ENCODE measurements at regions not wholly inside any gene's neighbourhood (a gene's known extent, or its start where the extent isn't known, plus 50 kb on each side); places are given as distances from the start of the nearest gene placed in this dataset.

GRCh38 chrX:34874763-34875162 is 67.8 kb upstream of the FAM47B start:
- no peak for DNase-seq (ENCODE audit: low read depth)

GRCh38 chrX:34875204-34875603 is 67.4 kb upstream of the FAM47B start:
- peak; percentile 92 for DNase-seq (ENCODE audit: low read depth)

- DNase-seq (ENCODE audit: low read depth) = peak; percentile 87
Measured at GRCh38 chrX:34877436-34877835, 65.2 kb upstream of the FAM47B start.

GRCh38 chrX:34879346-34879745 is 63.2 kb upstream of the FAM47B start:
- no peak for DNase-seq (ENCODE audit: low read depth)

GRCh38 chrX:34879886-34880285 is 62.7 kb upstream of the FAM47B start:
- no peak for DNase-seq (ENCODE audit: low read depth)

- no peak for DNase-seq (ENCODE audit: low read depth)
Measured at GRCh38 chrX:34880656-34881055, 61.9 kb upstream of the FAM47B start.

- DNase-seq (ENCODE audit: low read depth) = no peak
Measured at GRCh38 chrX:34881671-34882070, 60.9 kb upstream of the FAM47B start.

GRCh38 chrX:34884817-34885216 is 57.8 kb upstream of the FAM47B start:
- peak; percentile 92 for DNase-seq (ENCODE audit: low read depth)

- no peak for DNase-seq (ENCODE audit: low read depth)
Measured at GRCh38 chrX:34886011-34886410, 56.6 kb upstream of the FAM47B start.

GRCh38 chrX:34891391-34891790 is 51.2 kb upstream of the FAM47B start:
- DNase-seq (ENCODE audit: low read depth) = no peak

Measured in LHCN-M2 (cell line).